ENCODE measurements at regions not wholly inside any gene's neighbourhood (a gene's known extent, or its start where the extent isn't known, plus 50 kb on each side); places are given as distances from the start of the nearest gene placed in this dataset.
"Not testable (repeated sequence)": the region's sequence is repeated elsewhere in the genome, so short reads cannot be mapped to it uniquely, and the experiment has no call there.

GRCh38 chr1:19591482-19592091 lies 52.5 kb upstream of the NBL1 start:
- DNase-seq (ENCODE audit: low read depth in 2 of 2) = no peak

DNA sequence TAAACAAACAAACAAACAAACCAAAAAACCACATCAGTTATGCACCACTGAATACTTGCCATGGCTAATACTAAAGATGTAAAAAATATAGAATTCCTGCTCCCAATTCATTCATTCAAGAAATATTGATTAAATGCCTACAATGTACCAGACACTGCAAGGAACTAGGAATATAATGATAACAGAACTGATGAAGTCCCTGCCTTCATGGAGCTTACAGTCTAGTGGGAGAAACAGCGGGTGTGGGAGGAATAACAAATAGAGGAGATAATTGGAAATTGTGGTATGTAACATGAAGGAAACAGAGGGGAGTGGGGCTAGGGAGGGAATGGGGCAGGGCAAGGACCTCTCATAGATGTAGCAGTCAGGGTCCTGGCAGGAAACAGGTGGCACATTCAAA lies 58.6 kb upstream of the NBL1 start:
- DNase-seq (ENCODE audit: low read depth in 2 of 2) = no peak

DNA sequence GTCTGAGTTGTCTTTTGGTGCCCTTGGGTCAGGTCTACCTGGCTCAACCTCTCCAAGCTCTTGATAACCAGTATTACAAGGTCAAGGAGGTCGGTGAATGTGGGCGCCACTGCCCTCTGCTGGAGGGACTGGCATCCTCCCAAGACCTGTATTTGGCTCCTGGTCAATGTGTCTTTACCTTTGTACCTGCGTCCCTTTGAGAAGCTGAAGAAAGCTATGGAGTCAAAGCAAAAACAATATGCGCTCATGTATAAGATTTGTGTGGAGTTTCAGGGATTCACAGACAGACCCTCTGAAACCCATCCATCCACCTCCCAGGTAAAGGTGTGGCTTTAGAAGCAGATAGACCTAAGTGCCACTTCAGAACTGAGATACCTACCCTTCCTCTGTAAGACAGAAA lies 61.8 kb upstream of the NBL1 start:
- DNase-seq (ENCODE audit: low read depth in 2 of 2) = peak; percentile 74 to 77

DNA sequence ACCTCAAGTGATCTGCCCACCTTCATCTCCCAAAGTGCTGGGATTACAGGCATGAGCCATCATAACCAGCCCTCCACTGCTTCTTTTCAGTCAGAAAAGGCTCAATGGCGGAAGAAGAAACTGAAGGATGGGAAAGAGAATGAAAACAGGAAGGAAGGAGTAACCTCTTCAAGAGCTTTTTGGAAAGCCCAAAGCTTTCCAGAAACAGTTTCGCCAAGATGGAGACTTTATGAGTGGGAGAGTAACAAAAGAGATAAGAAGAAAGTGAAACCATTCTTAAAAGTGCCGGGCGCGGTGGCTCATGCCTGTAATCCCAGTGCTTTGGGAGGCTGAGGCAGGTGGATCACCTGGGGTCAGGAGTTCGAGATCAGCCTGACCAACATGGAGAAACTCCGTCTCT lies 62.7 kb upstream of the NBL1 start:
- no peak for DNase-seq (ENCODE audit: low read depth in 2 of 2)

- DNase-seq (ENCODE audit: low read depth in 2 of 2) = no peak
Observed at GRCh38 chr1:19577561-19577960, 66.5 kb upstream of the NBL1 start.

DNA sequence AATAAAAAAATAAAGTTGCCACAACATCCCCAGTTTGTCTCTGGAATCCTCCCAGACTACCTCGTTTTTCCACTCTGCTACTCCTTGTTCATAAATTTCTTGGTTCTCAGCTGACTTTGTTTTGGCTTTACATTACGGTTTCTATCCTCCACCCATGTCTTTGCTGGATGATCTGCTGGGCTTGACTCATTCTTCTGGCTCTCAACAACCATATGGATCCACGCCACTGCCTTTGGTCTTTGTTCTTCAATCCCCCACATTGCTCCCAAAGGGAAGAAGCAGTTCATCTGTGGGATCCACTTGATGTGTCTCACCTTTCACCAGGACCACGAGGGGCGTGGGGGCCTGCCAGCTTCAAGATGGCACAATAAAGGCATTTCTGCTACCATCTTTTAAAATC lies 67.1 kb upstream of the NBL1 start:
- no peak for DNase-seq (ENCODE audit: low read depth in 2 of 2)

GRCh38 chr1:19569786-19570185 lies 74.3 kb upstream of the NBL1 start:
- no peak for DNase-seq (ENCODE audit: low read depth in 2 of 2)

DNA sequence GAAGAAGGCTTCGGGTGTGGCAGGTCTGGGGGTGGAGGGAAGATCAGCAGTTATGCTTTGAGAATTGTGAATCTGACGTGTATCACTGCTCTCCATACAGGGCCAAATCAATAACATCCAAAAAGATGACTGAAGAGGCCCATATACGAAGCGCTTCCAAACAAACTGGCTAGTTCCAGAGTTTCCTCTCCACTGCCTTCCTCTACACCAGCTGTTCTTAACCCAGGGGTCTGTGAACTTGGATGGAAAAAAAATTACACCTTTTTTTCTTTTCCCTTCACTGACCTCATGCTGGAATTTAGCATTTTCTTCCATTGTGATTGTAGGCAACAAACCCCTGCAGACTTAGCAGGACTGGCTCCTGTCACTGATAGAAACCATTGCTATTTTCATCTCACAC lies 77.1 kb upstream of the NBL1 start:
- DNase-seq (ENCODE audit: low read depth in 2 of 2) = no peak

- DNase-seq (ENCODE audit: low read depth in 2 of 2) = no peak
Observed at GRCh38 chr1:19564366-19564765, 79.0 kb upstream of the CAPZB start.

DNA sequence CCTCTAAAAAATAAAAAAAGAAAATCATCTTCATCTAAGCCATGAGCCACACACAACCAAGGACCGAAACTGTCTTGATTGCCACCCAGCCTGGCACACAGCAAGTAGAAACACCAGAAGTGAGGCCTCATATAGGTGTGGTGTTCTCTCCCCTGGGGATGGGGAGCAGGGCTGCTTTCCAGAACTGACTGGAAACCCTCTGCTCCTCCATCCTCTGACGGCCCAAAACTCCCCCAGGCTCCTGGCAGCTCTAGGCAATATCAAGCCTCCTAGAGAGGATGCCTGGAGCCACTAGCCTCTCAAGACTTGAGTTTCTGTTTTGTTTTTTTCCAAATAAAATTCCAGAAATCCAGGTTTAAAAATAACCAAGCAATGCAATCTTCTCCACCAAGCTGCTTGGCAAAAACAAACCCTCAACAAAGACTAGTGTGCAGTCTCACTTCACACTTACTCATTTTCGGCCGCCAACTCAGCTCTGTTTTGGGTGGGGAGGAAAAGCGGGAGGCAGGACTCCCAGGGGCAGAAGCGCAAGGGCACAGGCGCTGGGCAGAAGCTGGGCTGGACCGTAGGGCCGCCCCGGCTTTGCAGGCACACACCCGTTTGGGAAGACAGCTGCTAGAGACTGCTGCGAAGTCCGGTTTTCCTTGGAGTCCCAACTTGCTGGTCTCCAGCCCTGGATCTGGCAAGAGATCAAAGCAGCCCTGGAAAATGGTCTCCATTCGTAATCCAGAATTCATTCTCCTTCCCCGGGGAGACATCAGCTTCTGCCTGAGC lies 78.2 kb upstream of the CAPZB start:
- no peak for DNase-seq (ENCODE audit: low read depth in 2 of 2)

DNA sequence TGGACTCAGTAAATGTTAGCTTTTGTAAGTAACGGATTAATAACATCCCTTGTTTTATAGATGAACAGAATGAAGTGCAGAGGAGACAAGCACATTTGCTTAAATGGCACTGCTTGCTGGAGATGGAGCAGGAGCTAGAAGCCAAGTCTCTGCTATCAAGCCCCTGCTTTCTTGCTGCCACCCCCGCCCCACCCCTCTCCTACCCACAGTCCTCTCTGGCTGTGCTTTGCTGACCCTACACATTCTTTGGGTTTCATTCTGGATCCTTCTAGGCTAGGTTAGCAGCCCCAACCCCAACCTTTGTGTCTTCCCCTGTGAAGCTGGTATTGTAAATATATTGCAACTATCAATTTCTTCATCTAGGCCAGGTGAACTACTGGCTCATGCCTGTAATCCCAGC lies 77.5 kb upstream of the CAPZB start:
- no peak for DNase-seq (ENCODE audit: low read depth in 2 of 2)

GRCh38 chr1:19560480-19560879 lies 75.1 kb upstream of the CAPZB start:
- DNase-seq (ENCODE audit: low read depth in 2 of 2) = no peak

- no peak for DNase-seq (ENCODE audit: low read depth in 2 of 2)
Observed at GRCh38 chr1:19559641-19560040, 74.3 kb upstream of the CAPZB start.

GRCh38 chr1:19557609-19558051 lies 72.3 kb upstream of the CAPZB start:
- DNase-seq (ENCODE audit: low read depth in 2 of 2) = no peak

DNA sequence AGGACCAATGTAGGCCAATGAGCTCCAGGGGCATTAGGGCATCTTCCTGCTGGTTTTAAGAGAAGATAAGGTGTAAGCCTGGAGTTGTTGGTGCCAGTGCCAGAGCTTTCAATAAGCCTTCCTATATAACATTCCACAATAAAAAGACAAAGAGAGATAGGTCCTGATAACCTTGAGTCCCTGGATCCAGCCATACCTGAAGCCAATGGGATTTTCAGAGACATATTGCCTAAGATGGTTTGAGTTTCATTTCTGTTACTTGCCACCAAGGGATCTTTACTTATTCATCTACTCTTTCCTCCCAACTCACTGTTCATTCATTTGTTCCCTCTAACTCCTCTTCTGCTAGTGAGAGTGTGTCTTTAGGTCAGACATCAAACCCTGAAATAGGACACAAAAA lies 68.8 kb upstream of the CAPZB start:
- DNase-seq (ENCODE audit: low read depth in 2 of 2) = no peak

DNA sequence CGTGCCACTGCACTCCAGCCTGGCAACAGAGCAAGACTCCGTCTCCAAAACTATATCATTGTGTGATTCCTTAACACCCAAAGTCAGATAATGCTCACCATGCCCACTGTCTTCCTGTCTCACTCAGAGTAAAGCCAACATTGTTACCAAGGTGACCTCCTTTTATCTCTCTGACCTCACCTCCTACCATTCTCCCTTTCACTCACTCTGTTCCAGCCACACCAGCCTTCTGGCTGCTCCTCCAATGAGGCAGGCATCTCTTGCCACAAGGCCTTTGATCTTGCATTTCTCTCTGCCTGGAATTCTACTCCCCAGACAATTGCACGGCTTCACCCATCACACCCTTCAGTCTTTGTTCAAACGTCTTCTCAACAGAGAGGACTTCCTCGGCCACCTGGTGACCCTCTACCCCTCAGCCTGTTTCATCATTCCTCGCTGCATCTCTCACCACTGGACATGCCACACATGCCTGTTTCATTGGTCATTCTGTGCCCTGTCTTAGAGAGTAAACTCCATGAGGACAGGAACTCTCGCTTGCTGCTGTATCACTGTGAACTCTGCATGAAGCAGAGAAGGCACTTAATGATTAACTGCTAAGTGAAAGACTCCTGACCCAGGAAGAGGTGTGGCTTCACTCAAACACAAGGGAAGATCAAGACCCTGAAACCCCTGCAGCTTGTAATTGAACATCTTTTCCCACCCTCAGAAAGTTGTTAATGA lies 67.1 kb upstream of the CAPZB start:
- DNase-seq (ENCODE audit: low read depth in 2 of 2) = no peak

- not testable (repeated sequence) for DNase-seq (ENCODE audit: low read depth in 2 of 2)
Observed at GRCh38 chr1:19551837-19552236, 66.5 kb upstream of the CAPZB start.

DNA sequence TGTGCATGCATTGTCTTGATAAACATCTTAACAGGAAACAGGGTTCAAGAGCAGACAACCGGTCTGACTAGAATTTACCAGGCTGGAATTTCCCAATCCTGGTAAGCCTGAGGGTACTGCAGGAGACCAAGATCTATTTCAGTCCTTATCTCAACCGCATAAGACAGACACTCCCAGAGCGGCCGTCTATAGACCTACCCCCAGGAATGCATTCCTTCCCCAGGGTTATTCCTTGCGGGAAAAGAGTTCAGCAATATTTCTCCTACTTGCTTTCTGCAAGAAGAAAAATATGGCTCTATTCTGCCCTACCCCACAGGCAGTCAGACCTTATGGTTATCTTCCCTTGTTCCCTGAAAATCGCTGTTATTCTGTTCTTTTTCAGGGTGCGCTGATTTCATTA lies 65.1 kb upstream of the CAPZB start:
- not testable (repeated sequence) for DNase-seq (ENCODE audit: low read depth in 2 of 2)

GRCh38 chr1:19547814-19548213 lies 62.5 kb upstream of the CAPZB start:
- no peak for DNase-seq (ENCODE audit: low read depth in 2 of 2)

DNA sequence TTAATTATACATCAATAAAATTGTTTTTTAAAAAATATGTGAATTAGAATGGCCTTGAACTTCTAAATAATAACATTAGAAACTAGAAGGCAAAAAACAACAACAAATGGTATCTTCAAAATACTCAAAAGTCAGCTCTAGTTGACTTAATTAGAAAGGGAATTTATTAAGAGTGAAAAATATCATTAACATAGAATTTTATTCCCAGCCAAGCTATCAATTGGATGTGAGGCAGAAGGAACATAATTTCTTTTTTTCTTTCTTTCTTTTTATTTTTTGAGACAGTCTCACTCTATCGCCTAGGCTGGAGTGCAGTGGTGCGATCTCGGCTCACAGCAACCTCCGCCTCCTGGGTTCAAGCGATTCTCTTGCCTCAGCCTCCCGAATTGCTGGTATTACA lies 51.2 kb upstream of the CAPZB start:
- no peak for DNase-seq (ENCODE audit: low read depth in 2 of 2)

DNA sequence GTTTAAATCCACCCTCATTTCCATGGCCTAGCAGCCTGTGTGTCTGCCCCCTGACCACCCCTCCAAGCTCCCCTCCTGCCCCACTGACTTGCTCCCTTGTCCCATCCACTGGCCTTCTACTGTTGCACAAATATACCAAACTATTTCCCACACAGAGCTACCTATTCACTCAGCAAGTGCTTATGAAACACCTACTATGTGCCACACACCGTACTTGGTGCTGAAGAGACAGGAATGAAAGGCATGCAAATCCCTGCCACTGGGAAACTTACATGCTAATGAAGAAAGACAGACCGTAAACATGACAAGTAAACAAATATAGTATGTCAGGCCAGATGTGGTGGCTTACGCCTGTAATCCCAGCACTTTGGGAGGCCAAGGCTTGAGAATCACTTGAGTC lies 49.9 kb upstream of the CAPZB start:
- DNase-seq (ENCODE audit: low read depth in 2 of 2) = no peak
